NCI-H226 (cell line): ENCODE measurements at regions not wholly inside any gene's neighbourhood (a gene's known extent, or its start where the extent isn't known, plus 50 kb on each side); places are given as distances from the start of the nearest gene placed in this dataset.

Source experiments
- DNase-seq: peaks from one replicate; pipeline ENCODE4 v3.0.0-alpha.2; 2015

DNA sequence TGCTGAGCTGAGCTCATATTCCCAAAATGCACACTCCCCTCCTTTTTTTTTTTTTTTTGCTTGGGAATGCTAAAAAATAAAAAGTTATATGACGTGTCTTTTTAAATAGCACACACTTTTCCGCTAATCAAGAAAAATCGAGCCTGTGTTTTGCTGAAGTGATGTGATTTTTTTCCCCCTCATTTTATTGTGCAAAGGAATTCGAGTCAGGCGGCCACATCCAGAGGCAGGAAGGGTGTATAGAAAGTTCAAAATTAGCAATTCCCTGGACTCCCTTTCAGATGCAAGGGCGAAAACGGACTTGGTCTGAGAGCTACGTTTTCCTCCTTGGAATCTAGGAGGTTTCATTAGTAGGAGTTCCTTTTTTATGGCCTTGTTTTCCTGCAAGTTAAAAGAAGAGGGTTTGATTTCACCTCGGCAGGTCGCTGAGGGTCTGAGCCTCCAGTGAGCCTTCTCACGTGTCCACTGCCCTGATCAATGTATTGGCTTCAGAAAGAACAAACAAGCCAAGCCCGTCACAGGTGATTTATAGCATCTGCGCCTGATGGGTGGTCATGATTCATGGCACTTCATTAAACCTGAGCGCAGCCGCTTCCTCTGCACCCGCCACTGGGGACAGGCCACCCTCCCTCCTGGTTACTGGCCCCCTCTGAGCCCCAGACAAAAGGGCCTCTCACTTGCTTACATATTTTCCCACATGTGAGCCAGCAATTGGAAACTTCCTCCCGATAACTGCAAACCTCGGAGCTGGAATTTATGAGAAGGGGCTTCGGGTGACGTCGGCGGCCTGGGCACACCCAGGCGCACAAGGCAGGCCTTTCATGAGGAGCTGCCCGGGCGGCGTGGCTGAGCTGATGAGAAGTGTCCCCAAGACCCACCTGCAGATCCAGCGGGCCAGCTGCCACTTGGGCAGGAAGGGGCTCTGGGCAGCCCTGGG lies 64.4 kb upstream of the LINC01488 start:
- no peak for DNase-seq

DNA sequence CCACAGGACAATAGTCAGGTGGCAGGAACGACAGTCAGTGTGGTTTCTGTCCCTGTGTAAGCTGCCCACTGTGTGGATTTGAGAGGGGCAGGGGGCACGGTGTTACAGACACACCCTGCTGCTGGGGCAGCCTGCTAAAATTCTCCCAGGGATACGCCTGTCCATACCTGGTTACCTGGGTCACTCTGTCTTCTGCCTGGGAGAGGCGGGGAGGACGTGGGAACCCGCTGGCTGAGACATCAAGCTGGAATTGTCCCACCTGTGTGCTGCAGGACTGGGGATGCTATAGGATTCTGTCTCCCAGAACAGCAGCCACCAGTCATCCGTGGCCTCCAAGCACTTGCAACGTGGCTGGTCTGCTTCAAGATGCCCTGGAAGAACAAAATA lies 63.8 kb upstream of the LINC01488 start:
- no peak for DNase-seq

DNA sequence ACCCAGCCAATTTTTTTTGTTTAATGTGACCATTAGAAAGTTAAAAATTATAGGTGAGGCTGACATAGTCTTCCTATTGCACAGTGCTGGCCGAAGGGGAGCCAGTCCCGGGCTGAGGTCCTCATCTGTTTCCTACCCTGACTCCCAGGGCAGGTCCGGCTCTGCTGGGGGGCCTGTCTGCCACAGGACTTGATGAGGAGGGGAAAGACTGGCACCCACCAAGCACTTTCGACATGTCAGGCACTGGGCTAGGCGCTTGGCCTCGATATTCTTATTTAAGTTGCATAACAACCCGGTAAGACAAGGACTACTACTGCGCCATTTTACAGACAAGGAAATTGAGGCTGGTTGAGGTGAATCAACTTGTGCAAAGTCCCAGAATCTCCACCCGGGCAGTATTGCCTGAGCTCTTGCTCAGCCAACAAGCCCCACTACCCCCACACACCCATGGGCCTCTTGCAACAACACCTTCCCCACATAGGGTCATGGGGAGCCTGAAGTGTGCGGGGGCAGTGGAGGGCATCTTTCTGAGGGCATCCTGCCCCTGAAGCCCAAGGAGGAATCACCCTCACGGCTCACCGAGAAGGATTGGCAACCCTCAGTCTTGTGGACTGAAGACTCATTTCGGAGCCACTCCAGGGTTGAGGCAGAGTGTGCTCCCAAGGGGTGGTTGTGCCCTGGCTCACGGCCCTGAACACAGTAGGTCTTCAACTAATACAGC lies 62.7 kb upstream of the LINC01488 start:
- DNase-seq, result no peak

DNA sequence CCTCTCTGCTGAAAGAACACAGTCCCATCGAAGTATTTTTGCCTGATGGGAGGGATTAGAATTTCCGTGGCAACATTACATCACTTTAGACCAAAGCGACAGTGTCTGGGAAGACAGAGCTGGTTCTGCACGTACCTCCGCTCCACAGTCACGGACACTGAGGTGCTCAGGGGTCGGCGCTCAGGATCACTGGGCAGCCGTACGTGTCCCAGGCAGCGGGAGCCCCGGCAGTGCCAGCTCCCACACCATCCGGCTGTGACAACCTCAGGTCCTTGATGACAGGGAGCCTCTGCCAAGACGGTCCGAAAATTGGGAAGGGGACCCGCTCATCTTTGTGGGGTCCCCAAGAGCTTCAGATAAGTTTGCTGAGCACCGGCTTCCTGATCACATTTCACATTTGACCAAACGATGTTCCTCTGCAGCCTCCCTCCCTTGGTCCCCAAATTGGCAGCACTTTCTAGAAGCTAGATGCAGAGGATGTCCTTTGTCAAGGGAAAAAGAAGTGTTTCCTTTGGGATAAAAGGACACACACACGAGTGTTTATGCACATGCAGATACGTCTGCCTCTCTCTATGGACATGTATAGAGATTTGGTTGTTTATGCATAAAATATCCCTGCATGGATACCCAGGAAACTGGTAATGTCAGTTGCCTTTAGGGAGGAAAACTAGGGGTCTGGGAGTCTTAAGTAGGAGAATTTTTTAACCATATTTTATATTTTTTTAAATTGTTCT lies 61.6 kb upstream of the LINC01488 start:
- no peak for DNase-seq

DNA sequence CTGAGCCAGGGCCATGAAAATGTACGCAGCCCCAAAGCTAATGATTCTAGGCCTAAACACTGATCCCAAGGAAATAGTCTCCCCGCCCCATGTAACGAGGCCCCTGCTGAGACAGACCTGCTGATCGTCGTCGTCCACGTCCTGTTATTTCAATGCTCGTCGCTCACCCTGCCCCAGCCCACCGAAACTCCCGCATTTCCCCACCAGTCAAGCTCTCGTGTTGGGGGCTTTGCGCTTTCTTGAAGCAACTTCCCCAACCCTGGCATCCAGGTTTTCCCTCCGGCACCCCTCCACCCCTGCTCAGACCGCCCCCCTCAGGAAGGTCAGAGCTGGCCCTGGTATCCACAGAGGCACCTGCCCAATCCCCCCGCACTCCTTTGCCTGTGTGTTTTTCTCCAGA lies 58.8 kb upstream of the LINC01488 start:
- no peak for DNase-seq

DNA sequence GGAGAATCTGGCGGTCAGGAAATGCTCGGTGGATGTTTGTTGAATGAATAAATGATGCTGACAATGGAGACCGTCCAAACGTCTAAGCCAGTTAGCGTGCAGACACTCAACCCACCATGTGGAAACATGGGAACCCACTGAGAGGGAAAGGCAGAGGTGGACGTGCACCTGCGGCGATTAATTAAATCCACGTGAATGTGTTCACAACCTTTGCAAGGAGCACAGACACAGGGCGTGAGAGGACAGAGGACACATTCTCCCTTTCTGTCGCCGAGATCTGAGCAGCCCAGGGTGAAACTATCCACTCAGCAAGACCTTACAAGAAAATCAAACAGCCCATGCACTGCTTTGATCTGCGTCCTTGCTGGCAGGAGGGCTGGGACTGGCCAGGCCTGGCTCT lies 58.3 kb upstream of the LINC01488 start:
- DNase-seq, result no peak

DNA sequence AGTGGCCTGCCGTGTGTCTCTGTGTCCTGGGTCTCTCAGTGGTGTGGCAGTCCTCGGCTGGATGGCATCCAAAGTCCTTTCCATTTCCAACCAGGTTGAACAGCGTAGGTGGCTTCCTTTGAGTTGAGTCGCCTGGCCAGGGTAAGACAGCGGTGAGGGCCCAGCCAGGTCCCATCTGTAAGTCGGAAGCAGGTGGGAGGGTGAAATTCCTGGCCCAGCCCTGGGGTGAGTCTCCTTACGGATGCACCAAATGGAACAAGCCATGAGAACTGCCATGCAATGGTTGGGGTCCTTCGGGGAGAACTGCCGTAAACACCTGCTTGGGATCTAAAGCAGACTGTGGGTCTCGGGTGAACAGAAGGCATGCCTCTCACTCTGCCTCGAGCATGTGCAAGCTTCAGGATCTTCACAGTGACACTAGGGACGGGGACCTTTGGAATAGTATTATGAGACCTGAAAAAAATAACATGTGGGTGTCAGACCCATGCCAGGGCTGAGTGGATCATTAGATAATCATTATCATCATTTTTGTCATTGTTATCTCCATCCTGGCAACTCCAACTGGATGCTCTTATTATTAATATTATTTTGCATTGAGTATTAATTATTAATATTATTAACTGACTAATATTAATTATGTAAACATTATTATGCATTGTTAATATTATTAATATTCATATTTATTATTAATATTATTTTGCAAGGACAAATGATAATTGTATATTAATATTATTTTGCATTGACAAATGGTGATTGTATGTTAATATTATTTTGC lies 57.7 kb upstream of the LINC01488 start:
- DNase-seq, result no peak

DNA sequence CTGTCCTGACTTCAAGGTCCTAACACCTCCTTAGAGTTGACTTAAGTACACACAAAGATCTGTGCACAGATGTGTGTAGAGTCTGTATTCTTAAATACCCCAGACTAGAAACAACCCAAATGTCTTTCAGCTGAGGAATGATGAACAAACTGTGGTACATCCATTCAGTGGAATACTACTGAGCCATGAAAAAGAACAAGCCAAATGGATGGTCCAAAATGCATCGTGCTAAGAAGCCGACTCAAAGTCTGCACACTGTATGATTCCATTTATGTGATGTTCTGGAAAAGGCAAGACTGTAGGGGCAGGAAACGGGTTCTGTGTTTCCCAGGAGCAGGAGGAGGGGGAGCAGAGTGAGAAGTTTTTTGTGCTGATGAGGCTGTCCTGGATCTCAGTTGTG lies 56.7 kb upstream of the LINC01488 start:
- DNase-seq, result no peak

DNA sequence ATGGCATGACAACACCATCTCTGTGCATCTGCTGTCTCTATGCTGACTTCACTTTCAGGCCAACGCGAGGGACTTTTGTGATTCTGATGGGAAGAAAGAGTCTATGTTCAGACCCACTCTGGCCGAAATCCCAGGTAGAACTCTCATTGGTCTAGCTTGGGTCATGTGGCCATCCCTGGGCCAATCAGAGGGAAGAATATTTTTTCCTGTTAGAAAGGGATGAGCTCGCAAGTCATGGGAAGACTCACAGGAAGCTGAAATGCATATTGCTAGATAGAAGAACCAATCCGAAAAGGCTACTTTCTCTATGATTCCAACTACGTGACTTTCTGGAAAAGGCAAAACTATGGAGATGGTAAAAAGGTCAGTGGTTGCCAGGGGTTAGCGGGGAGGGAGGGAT lies 56.0 kb upstream of the LINC01488 start:
- no peak for DNase-seq

DNA sequence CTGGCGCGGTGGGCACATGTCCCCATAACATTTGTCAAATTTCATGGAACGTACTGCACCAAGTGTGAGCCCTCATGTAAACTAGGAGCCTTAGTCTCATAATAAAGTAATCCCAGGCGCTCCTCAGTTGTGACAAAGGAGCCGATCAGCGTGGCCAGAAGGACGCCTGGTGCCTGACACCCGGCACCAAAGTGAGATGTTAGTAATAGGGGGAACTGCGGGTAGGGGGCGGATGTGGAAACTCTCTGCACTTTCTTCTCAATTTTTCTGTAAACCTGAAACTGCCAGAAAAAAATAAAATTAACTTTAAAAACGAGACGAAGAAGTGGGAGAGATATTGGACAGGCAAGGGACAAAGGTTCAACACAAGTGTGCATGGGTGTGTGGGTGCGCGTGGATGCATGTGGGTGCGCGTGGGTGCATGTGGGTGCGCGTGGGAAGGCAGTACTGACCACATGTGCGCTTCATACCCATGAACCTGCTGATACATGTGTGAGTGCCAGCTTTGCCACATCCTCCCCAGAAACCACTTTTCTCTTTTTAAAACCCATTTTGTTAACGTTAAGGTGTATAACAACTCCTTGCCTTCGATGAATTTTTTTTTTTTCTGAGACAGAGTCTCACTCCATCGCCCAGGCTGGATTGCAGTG lies 55.4 kb upstream of the LINC01488 start:
- no peak for DNase-seq

DNA sequence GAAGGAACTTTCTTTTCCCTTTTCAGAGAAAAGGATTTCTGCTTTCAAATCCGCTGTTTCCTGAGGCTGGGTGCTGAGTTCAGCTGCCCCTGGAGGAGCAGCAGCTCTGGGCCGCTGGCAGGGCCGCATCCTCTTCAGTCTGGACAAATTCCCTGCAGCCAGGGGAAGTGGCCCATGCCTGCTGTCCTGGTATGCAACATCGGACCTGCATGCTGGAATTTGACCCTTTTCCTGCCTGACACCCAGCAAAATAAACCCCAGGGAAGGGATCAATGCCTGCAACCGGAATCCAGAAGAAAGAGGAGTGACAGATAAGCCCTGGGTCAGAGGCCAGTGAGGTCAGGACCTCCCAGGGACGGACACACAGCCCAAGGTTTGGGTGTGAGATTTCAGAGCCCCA lies 54.1 kb upstream of the LINC01488 start:
- DNase-seq, result no peak

DNA sequence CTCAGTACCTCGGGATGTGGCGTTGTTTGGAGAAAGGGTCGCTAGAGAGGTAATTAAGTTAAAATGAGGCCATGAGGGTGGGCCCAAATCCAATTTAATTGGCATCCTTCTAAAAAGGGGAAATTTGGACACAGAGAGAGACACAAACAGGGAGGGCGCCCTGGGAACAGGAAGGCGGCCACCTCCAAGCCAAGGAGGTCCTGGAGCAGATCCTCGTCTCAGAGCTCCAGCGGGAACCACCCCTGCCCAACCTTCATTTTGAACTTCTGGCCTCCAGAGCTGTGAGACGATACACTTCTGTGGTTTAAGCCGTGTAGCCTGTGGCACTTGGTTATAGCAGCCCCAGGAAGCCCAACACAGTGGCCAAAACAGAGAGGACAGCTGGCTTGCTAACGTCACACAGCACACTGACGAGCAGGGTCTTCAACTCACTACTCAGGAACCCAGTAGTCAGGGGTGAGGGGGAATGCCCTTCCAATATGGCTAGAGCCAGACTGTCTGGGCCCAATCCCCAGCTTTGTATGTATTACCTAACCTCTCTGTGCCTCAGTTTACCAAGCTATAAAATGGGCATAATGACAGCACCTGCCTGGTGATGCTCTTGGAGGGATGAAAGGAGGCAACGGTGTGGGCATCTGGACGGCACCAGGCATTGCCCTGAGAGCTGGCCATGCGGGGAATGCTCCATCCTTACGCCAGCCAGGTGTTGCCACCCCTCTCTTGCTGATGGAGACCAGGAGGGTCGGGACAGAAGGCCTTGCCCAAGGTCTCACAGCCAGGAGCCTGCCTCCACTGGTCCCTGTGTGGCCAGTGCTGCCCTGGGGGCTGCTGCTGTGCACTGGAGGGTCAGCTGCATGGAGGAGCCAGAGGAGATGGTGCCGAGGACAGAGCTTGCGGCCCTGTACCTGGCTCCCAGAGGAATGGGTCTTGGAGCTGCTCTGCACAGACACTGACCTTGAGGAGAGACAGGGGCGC lies 53.3 kb upstream of the LINC01488 start:
- DNase-seq, result no peak

DNA sequence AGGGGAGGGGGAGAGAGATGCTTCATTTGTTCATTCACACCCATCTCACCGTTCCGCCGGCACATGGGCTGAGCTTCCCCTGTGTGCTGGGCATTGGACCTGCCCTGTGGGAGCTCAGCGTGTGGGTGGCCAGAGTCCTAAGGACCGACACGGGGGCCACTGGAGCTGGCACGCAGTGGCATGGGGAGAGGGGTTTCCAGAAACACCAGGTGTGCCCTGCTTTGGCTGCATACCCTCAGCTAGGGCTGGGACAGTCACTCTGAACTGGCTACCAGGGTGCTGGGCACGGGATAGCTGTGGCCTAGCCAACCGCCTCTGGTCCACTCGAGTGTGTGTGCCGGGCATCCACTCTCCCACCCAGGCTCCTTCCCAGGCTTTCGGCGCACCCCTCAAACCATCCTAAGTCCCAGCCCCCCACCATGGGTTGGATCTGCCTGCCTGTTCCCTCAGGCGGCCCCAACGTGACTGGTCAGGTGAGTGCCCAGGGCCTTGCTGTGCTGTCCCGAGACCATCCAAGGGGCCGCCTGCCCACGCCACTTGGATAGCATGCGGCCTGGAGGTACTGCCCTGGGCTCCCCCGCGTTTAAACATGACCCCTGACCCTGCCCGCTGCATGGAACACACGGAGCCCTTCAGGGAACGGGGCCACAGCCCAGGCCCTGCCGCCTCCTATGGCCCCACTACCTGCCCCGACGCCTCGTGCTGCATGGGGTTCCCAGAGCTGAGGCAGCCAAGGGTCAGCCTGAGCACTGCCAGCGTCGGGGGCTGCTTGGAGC lies 51.6 kb upstream of the LINC01488 start:
- no peak for DNase-seq

DNA sequence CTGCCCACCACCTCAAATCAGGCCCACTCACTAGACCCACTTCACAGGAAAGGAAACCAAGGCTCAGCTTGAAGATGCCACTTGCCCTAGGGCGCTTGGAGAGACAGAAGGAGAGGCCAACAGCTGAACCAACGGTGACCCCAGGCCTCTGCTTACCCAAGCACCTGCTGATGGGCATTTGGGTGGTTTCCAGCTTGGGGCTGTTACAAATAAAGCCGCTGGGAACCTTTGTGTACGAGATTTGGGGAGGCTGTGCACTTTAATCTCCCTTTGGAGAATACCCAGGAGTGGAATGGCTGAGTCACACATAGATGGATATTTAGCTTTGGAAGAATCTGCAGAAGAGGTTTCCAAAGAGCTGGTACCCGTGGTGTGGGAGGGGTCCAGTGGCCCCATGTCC lies 50.9 kb upstream of the LINC01488 start:
- peak; percentile 63 for DNase-seq

DNA sequence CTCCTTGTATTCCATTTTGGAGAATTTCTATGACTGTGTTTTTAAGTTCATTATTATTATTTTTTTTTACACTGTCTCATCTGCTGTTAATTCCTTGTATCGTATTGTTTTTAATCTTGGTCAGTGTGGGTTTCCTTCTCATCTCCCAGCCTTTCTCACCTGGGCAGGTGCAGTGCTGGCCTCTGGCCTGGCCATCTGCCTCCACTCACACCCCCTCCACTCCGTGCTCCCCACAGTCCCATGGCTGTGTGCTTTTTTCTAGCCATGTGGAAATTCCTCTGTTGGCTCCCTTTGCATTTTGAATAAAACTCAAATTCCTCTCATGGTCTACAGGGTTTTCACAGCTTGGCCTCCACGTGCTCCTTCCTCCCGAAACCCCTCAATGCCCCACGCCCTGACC lies 50.3 kb upstream of the LINC01488 start:
- no peak for DNase-seq
